ENCODE measurements at regions not wholly inside any gene's neighbourhood (a gene's known extent, or its start where the extent isn't known, plus 50 kb on each side); places are given as distances from the start of the nearest gene placed in this dataset.

GRCh38 chr5:164680216-164680615, 1174.8 kb downstream of the MAT2B start:
- intact Hi-C loops (cut with DNase I): no loop called here
- Histone ChIP-seq H3K4me3 (no peak overlapping the region), H3K9me3 (no peaks in the 10 kb centered on the region), H3K27ac (no peak overlapping the region), H3K36me3 (no peaks in the 10 kb centered on the region), H3K4me1 (no peaks in the 10 kb centered on the region), H3K27me3 (no peaks in the 10 kb centered on the region)
- no peak for DNase-seq
- TF ChIP-seq CTCF (IDR thresholded peaks at IDR 0.05): no peak
- ATAC-seq: no peak

- intact Hi-C loops (cut with DNase I): no loop called here
- H3K4me3 ChIP-seq: no peak overlapping the region
- H3K4me1 ChIP-seq: no peaks in the 10 kb centered on the region
- H3K36me3 ChIP-seq: no peaks in the 10 kb centered on the region
- no peaks in the 10 kb centered on the region for H3K9me3 ChIP-seq
- ATAC-seq (no peak), DNase-seq (no peak)
- no peaks in the 10 kb centered on the region for H3K27me3 ChIP-seq
- TF ChIP-seq CTCF (IDR thresholded peaks at IDR 0.05): no peak
- H3K27ac ChIP-seq: no peak overlapping the region
These were observed 1175.5 kb downstream of the MAT2B start for GRCh38 chr5:164680812-164681520.

GRCh38 chr5:164687391-164687790, 1182.0 kb downstream of the MAT2B start:
- Histone ChIP-seq H3K4me3 (no peak overlapping the region), H3K27me3 (no peaks in the 10 kb centered on the region), H3K9me3 (no peaks in the 10 kb centered on the region), H3K4me1 (no peaks in the 10 kb centered on the region), H3K36me3 (no peaks in the 10 kb centered on the region), H3K27ac (no peak overlapping the region)
- DNase-seq (no peak), ATAC-seq (no peak)
- intact Hi-C loops (cut with DNase I): no loop called here
- TF ChIP-seq CTCF (IDR thresholded peaks at IDR 0.05): no peak

- no peak for TF ChIP-seq CTCF (IDR thresholded peaks at IDR 0.05)
These were observed 1183.0 kb downstream of the MAT2B start for GRCh38 chr5:164688437-164688836.

GRCh38 chr5:164708831-164709230, 1203.4 kb downstream of the MAT2B start:
- Histone ChIP-seq H3K9me3 (no peaks in the 10 kb centered on the region), H3K4me1 (no peaks in the 10 kb centered on the region), H3K4me3 (no peak overlapping the region), H3K27me3 (no peaks in the 10 kb centered on the region), H3K36me3 (no peaks in the 10 kb centered on the region), H3K27ac (no peak overlapping the region)
- no peak for DNase-seq
- intact Hi-C loops (cut with DNase I): no loop called here
- ATAC-seq: no peak
- no peak for TF ChIP-seq CTCF (IDR thresholded peaks at IDR 0.05)

More at GRCh38 chr5:164688437-164688836, 1183.0 kb downstream of the MAT2B start:
- H3K27me3 ChIP-seq: no peaks in the 10 kb centered on the region
- H3K4me1 ChIP-seq: no peaks in the 10 kb centered on the region
- ATAC-seq: no peak
- no peak overlapping the region for H3K27ac ChIP-seq
- intact Hi-C loops (cut with DNase I): no loop called here
- no peak for DNase-seq
- no peak overlapping the region for H3K4me3 ChIP-seq
- no peaks in the 10 kb centered on the region for H3K36me3 ChIP-seq
- no peaks in the 10 kb centered on the region for H3K9me3 ChIP-seq

GRCh38 chr5:164713682-164714081, 1208.3 kb downstream of the MAT2B start:
- no peak for ATAC-seq

More at GRCh38 chr5:164713682-164714081, 1208.3 kb downstream of the MAT2B start:
- H3K27me3 ChIP-seq: no peaks in the 10 kb centered on the region
- no peak overlapping the region for H3K4me3 ChIP-seq
- no peak overlapping the region for H3K27ac ChIP-seq
- intact Hi-C loops (cut with DNase I): no loop called here
- TF ChIP-seq CTCF (IDR thresholded peaks at IDR 0.05): no peak
- DNase-seq: no peak
- H3K4me1 ChIP-seq: no peaks in the 10 kb centered on the region
- H3K36me3 ChIP-seq: no peaks in the 10 kb centered on the region
- no peaks in the 10 kb centered on the region for H3K9me3 ChIP-seq

Measured in upper lobe of right lung (tissue), 1 donor.